ENCODE measurements at regions not wholly inside any gene's neighbourhood (a gene's known extent, or its start where the extent isn't known, plus 50 kb on each side); places are given as distances from the start of the nearest gene placed in this dataset.

DNA sequence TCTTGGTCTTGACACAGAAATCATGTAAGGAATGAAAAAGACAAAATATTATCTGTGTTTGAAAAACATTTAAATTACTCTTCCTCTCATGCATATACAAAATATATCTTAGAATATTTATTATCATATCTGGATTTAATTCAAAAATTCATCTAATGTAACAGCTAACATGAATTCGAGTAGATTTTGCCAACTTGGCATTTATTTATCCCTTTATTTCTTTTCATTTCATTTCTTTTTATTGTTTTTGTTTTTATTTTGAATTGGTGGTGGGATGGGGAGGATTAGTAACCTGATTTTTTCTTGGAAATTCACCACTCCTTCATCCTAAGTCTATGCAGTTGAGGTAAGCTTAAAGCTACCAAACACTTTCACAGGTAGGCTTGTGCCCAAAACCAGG, 508.7 kb downstream of the EPHA7 start:
- Mint-ChIP-seq H3K27ac (no peak overlapping the region), H3K36me3 (ENCODE audit: low read depth) (no peaks in the 10 kb centered on the region), H3K4me3 (no peak overlapping the region), H3K27me3 (ENCODE audit: low read depth) (no peaks in the 10 kb centered on the region), H3K4me1 (ENCODE audit: low read depth) (no peaks in the 10 kb centered on the region), H3K9me3 (no peaks in the 10 kb centered on the region)
- CTCF ChIA-PET: no interaction called here
- intact Hi-C loops (cut with micrococcal nuclease): no loop called here
- DNase-seq: no peak

DNA sequence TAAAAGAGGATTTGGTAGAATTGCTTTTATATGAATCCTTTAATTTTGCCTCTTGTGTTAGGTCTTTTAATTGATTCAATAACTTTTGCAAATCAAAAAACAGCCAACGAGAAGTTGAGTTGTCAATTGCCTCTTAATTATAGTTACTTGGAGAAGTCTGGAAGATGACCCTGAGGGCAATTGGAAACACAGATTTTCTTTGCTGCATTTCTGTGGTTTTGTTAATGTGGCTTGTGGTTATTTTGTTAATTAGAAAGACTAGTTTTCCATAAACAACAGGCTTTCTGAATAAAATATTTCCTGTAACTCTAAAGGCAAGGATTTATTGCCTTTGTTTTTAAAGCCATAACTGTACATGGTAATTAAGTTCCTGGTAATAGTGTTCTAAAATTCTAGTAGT, 513.0 kb downstream of the EPHA7 start:
- DNase-seq: no peak
- Mint-ChIP-seq H3K9me3 (no peaks in the 10 kb centered on the region), H3K36me3 (ENCODE audit: low read depth) (no peaks in the 10 kb centered on the region), H3K4me3 (no peak overlapping the region), H3K27ac (no peak overlapping the region), H3K27me3 (ENCODE audit: low read depth) (no peaks in the 10 kb centered on the region), H3K4me1 (ENCODE audit: low read depth) (no peaks in the 10 kb centered on the region)
- CTCF ChIA-PET: no interaction called here
- intact Hi-C loops (cut with micrococcal nuclease): no loop called here

DNA sequence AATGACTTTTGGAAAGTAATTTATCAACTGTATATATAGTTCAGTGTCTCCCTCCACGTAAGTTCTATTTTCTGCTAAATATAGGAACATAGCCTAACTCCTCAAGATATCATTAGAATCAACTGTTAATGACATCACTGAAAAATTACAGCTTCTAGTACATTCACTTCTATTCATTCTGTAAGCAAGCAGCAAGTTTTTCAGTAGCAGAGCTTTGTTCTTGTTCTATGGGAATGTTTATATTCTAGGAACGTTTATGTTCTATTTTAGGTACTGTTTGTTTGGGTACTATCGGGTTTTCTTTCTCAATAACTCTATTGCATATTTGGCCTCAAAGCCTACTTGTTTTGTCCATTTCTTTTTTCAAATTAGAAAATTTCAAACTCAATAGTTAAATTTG, 525.6 kb downstream of the EPHA7 start:
- Mint-ChIP-seq H3K36me3 (ENCODE audit: low read depth) (no peaks in the 10 kb centered on the region), H3K9me3 (no peaks in the 10 kb centered on the region), H3K4me1 (ENCODE audit: low read depth) (no peaks in the 10 kb centered on the region), H3K27ac (no peak overlapping the region), H3K4me3 (no peak overlapping the region), H3K27me3 (ENCODE audit: low read depth) (no peaks in the 10 kb centered on the region)
- intact Hi-C loops (cut with micrococcal nuclease): no loop called here
- DNase-seq: no peak
- CTCF ChIA-PET: no interaction called here

DNA sequence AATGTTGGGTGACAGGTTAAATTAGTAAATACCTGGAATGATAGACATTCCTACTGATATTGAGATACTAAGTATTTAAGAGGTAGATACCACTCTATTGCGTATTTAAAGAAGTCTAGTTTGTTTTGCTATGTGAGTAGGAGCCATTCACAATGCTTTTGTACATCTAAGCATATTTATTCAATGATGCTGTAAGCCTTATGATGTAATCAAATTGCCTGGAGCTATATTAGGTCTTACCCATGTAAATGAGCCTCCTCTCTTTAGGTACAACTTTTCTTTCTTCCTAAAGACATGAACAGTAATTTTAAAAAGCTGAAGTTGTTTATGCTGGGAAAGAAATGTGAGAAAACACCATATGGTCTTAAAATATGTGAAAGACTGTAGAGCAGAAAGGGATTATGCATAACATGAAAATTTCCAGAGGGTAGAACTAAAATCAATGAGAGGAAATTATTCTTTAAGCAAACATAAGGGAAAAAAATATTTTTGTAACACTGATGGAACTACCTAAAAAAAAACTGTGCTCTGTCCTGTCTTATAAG, 526.7 kb downstream of the EPHA7 start:
- Mint-ChIP-seq H3K9me3 (no peaks in the 10 kb centered on the region), H3K36me3 (ENCODE audit: low read depth) (no peaks in the 10 kb centered on the region), H3K27me3 (ENCODE audit: low read depth) (no peaks in the 10 kb centered on the region), H3K27ac (no peak overlapping the region), H3K4me1 (ENCODE audit: low read depth) (no peaks in the 10 kb centered on the region), H3K4me3 (no peak overlapping the region)
- intact Hi-C loops (cut with micrococcal nuclease): no loop called here
- CTCF ChIA-PET: no interaction called here
- DNase-seq: no peak

DNA sequence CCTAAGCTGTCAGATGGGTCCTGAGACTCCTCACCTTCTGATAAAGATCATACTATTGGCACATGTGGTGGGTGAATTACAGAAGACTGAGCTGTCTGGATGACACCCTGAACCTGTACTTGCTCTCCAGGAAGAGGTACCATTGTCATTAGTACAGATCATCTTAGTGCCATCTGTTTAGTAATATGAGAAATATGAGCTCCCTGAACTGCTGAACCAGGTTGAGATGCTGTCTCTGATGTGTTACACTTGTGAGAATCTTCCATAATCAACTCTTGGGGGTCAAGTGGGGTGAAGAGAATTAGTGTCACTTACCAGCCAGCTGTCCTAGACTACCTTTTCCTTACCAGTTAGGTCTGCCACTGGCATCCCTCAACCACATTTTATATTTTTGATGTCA, 531.0 kb downstream of the EPHA7 start:
- intact Hi-C loops (cut with micrococcal nuclease): no loop called here
- no peaks in the 10 kb centered on the region for H3K4me1 Mint-ChIP-seq (ENCODE audit: low read depth)
- H3K36me3 Mint-ChIP-seq (ENCODE audit: low read depth): no peaks in the 10 kb centered on the region
- H3K9me3 Mint-ChIP-seq: peaks cover 5% of the 10 kb centered on the region
- no peak overlapping the region for H3K4me3 Mint-ChIP-seq
- DNase-seq: no peak
- no peak overlapping the region for H3K27ac Mint-ChIP-seq
- no peaks in the 10 kb centered on the region for H3K27me3 Mint-ChIP-seq (ENCODE audit: low read depth)
- CTCF ChIA-PET: no interaction called here

DNA sequence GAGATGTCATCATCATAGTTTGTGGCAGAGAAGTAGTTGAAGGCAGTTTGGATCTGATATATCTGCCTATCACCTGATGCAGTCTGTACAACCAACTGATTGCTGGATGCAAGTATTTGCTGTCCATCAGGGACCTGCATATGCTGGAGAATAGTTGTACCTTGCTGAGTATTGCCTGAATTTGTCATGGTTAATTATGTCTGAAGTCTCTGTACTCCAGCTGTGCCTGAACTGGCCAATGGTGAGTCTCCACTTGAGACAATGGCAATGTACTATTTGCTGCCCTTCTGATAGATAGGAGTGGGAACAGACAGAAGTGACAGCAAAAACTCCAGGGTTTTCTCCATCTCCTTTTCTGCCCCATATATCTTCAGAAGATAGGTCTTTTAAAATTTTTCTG, 531.5 kb downstream of the EPHA7 start:
- no peak for DNase-seq
- H3K4me3 Mint-ChIP-seq: no peak overlapping the region
- no peaks in the 10 kb centered on the region for H3K36me3 Mint-ChIP-seq (ENCODE audit: low read depth)
- H3K4me1 Mint-ChIP-seq (ENCODE audit: low read depth): no peaks in the 10 kb centered on the region
- no peak overlapping the region for H3K27ac Mint-ChIP-seq
- CTCF ChIA-PET: no interaction called here
- H3K9me3 Mint-ChIP-seq: peaks cover 5% of the 10 kb centered on the region
- H3K27me3 Mint-ChIP-seq (ENCODE audit: low read depth): no peaks in the 10 kb centered on the region
- intact Hi-C loops (cut with micrococcal nuclease): no loop called here

DNA sequence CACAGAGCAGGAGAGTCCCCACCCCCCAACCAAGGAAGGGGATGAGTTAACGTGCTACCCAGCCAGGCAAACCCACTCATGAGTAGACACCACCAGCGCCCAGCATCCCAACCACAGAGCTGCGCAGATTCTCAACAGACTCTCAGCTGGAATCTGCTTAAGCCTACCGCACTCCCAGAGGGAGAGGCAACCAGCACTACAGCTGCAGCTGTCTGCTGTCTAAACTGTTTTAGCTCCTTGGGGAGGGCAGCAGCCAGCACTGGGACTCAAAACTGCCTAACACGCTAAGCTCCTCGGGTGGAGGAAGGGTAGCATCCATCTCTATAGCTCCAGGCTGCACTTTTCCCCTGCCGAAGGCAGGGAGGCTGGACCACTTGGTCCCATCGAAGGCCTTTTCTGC, 539.8 kb downstream of the EPHA7 start:
- Mint-ChIP-seq H3K4me3 (no peak overlapping the region), H3K9me3 (peaks cover 15% of the 10 kb centered on the region), H3K36me3 (ENCODE audit: low read depth) (no peaks in the 10 kb centered on the region), H3K4me1 (ENCODE audit: low read depth) (no peaks in the 10 kb centered on the region), H3K27ac (no peak overlapping the region), H3K27me3 (ENCODE audit: low read depth) (no peaks in the 10 kb centered on the region)
- CTCF ChIA-PET: interaction anchor here (0.6 kb wide), 1 partner anchor 21 kb away, joined by 3 read pairs; no protein-coding TSS in a partner anchor
- intact Hi-C loops (cut with micrococcal nuclease): no loop called here
- no peak for DNase-seq

DNA sequence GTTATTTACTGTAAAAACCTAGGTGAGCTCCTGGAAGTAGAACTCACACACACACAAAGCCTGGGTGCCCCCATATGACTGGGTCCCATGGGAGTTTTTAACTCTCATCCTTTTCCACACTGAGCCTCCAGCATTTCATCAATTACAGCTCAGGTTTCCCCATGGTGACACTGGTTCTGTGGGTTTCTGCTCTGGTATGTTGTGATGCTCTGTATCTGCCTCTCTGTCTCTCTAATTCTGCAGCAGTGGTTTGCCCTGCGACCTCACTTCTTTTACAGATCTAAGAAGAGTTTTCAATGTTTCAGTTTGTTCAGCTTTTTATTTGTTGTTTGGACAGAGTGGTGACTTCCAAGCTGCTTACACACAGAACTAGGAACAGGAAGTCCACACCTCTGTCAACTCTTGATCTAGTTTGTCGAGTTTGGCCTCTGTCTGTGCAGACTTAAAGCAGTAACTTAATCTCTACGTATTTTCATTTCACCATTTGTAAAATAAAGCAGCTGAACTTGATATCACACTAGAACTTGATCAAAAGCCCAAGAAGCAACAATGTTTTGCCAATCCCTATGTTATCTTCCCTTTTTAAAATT, 554.3 kb downstream of the EPHA7 start:
- Mint-ChIP-seq H3K9me3 (no peaks in the 10 kb centered on the region), H3K27ac (no peak overlapping the region), H3K36me3 (ENCODE audit: low read depth) (no peaks in the 10 kb centered on the region), H3K4me1 (ENCODE audit: low read depth) (no peaks in the 10 kb centered on the region), H3K27me3 (ENCODE audit: low read depth) (no peaks in the 10 kb centered on the region), H3K4me3 (no peak overlapping the region)
- DNase-seq: no peak
- intact Hi-C loops (cut with micrococcal nuclease): no loop called here
- CTCF ChIA-PET: no interaction called here

DNA sequence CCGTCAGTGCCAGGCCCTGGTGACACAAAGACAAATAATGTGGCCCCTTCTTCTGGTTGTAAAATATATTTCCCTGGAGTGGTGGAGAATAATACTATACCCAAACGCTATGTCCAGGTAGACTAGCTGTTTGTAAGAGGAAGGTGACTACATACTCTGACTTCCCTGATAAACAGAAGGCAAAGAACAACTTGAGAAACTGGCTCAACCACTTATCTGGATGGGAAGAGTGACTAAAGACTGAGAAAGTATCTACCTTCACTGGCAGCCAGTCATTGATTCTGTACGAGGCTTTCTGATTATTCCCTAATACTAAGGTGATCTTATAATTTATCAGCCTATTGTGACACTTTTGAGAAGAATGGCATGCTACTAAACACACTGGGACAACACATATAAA, 569.7 kb downstream of the EPHA7 start:
- Mint-ChIP-seq H3K27me3 (ENCODE audit: low read depth) (no peaks in the 10 kb centered on the region), H3K4me1 (ENCODE audit: low read depth) (no peaks in the 10 kb centered on the region), H3K27ac (no peak overlapping the region), H3K36me3 (ENCODE audit: low read depth) (no peaks in the 10 kb centered on the region), H3K4me3 (no peak overlapping the region), H3K9me3 (no peaks in the 10 kb centered on the region)
- no peak for DNase-seq
- intact Hi-C loops (cut with micrococcal nuclease): no loop called here
- CTCF ChIA-PET: no interaction called here

DNA sequence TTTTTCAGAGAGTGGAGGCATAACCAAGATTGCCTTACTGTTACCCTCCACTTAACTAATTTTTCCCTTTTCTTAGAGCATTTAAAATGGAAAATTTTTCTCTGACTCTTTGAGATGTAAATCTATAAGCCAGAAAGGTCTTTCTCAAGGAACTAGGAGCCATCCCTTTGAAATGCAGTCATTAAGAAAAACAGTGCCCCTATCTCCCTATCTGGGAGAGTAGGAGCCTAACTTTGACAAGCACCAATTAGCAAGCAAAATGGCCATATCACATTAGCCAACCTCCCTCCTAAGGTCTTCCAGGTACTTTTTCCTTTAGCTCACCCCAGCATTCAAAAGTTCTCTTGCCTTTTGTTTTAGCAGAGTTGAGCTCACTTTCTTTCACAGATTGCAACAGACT, 570.5 kb downstream of the EPHA7 start:
- no peaks in the 10 kb centered on the region for H3K36me3 Mint-ChIP-seq (ENCODE audit: low read depth)
- no peak overlapping the region for H3K4me3 Mint-ChIP-seq
- no peaks in the 10 kb centered on the region for H3K4me1 Mint-ChIP-seq (ENCODE audit: low read depth)
- no peaks in the 10 kb centered on the region for H3K9me3 Mint-ChIP-seq
- intact Hi-C loops (cut with micrococcal nuclease): no loop called here
- CTCF ChIA-PET: no interaction called here
- no peaks in the 10 kb centered on the region for H3K27me3 Mint-ChIP-seq (ENCODE audit: low read depth)
- no peak for DNase-seq
- no peak overlapping the region for H3K27ac Mint-ChIP-seq

DNA sequence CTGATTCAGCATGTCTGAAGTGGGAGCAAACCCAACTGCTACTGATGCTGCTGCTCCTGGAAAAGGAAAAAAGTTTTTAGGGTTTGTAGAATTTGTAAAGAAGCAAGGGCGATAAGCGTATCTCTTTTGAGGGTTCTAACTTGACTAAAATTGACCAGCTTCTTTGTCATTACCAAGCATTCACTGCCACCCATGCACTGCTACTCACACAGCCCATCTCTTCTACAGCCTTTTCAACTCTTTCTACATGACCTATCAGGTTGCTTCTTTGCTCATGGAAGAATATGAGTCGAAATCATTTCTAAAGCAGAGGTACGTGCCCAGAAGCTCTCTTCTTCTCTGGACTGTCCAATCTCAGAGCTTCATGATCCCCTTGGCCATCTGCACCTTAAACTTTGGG, 570.9 kb downstream of the EPHA7 start:
- Mint-ChIP-seq H3K27ac (no peak overlapping the region), H3K27me3 (ENCODE audit: low read depth) (no peaks in the 10 kb centered on the region), H3K4me1 (ENCODE audit: low read depth) (no peaks in the 10 kb centered on the region), H3K36me3 (ENCODE audit: low read depth) (no peaks in the 10 kb centered on the region), H3K9me3 (no peaks in the 10 kb centered on the region), H3K4me3 (no peak overlapping the region)
- intact Hi-C loops (cut with micrococcal nuclease): no loop called here
- CTCF ChIA-PET: no interaction called here
- DNase-seq: no peak

DNA sequence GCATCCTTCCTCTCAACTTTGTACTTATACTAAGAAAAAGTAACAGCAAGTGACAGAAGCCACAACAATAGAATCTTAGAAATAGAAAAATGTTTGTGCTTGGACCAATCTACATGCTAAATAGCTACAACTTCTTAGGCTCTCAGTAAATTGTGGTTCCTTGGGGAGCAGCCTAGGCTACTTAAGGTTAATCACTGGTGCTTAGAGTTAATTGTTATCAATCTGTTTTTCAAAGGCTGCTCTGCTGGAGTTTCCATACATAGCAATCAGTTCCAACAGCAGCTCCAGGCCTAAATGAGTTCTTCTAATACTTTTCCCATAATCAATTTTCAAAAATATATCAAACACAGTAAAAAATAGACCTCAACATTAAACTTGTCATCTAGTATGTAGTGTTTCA, 571.4 kb downstream of the EPHA7 start:
- Mint-ChIP-seq H3K27me3 (ENCODE audit: low read depth) (no peaks in the 10 kb centered on the region), H3K9me3 (no peaks in the 10 kb centered on the region), H3K4me3 (no peak overlapping the region), H3K36me3 (ENCODE audit: low read depth) (no peaks in the 10 kb centered on the region), H3K4me1 (ENCODE audit: low read depth) (no peaks in the 10 kb centered on the region), H3K27ac (no peak overlapping the region)
- CTCF ChIA-PET: interaction anchor here (0.6 kb wide), 1 partner anchor 13 kb away, joined by 4 read pairs; no protein-coding TSS in a partner anchor
- intact Hi-C loops (cut with micrococcal nuclease): no loop called here
- no peak for DNase-seq

DNA sequence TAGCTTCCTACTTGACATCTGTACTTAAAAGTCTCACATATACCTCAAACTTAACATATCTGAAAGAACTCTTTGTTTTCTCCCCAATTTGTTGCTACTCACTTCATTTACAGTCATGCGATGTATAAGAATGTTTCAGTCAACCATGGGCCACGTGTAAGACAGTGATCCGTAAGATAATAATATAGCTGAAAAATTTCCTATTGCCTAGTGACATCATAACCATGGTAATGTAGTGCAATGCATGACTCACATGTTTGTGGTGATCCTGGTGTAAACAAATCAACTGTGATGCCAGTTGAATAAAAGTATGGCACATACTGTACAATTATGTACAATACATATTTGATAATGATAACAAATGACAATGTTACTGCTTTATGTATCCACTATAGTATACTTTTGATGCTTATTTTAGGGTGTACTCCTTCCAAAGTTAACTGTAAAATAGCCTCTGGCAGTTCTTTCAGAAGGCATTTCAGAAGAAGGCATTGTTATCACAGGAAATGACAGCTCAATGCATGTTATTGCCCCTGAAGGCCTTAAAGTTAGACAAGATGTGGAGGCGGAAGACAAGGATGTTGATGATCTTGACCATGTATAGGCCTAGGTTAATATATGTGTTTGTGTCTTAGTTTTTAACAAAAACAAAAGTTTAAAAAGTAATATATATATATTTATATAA, 579.0 kb downstream of the EPHA7 start:
- Mint-ChIP-seq H3K4me1 (ENCODE audit: low read depth) (no peaks in the 10 kb centered on the region), H3K36me3 (ENCODE audit: low read depth) (no peaks in the 10 kb centered on the region), H3K4me3 (no peak overlapping the region), H3K27ac (no peak overlapping the region), H3K27me3 (ENCODE audit: low read depth) (no peaks in the 10 kb centered on the region), H3K9me3 (no peaks in the 10 kb centered on the region)
- DNase-seq: no peak
- intact Hi-C loops (cut with micrococcal nuclease): no loop called here
- CTCF ChIA-PET: interaction anchor here (0.5 kb wide), 1 partner anchor 11 kb away, joined by 3 read pairs; no protein-coding TSS in a partner anchor
